HG03095 (cell line): ENCODE measurements at regions not wholly inside any gene's neighbourhood (a gene's known extent, or its start where the extent isn't known, plus 50 kb on each side); places are given as distances from the start of the nearest gene placed in this dataset.

Source experiments
- ATAC-seq: cut with Tn5 transposase; IDR thresholded peaks from one replicate; pipeline ENCODE4 v1.9.1; 2021; ENCODE audit warnings: moderate library complexity; ENCODE audit not compliant: unreplicated experiment

GRCh38 chr10:129106314-129106713 is 360.7 kb upstream of the MGMT start:
- ATAC-seq = no peak

- ATAC-seq = no peak
Measured at GRCh38 chr10:129107525-129107924, 359.5 kb upstream of the MGMT start.

GRCh38 chr10:129108378-129108777 is 358.7 kb upstream of the MGMT start:
- no peak for ATAC-seq

GRCh38 chr10:129108994-129109393 is 358.0 kb upstream of the MGMT start:
- no peak for ATAC-seq

GRCh38 chr10:129110780-129111179 is 356.3 kb upstream of the MGMT start:
- no peak for ATAC-seq

GRCh38 chr10:129111922-129112321 is 355.1 kb upstream of the MGMT start:
- no peak for ATAC-seq

- ATAC-seq = no peak
Measured at GRCh38 chr10:129114588-129114987, 352.5 kb upstream of the MGMT start.

GRCh38 chr10:129116371-129116770 is 350.7 kb upstream of the MGMT start:
- no peak for ATAC-seq

- ATAC-seq = no peak
Measured at GRCh38 chr10:129120441-129120840, 346.6 kb upstream of the MGMT start.

- ATAC-seq = no peak
Measured at GRCh38 chr10:129122846-129123245, 344.2 kb upstream of the MGMT start.

GRCh38 chr10:129123428-129123827 is 343.6 kb upstream of the MGMT start:
- no peak for ATAC-seq

GRCh38 chr10:129126982-129127381 is 340.1 kb upstream of the MGMT start:
- no peak for ATAC-seq

- no peak for ATAC-seq
Measured at GRCh38 chr10:129131457-129132132, 335.4 kb upstream of the MGMT start.

GRCh38 chr10:129133856-129134255 is 333.2 kb upstream of the MGMT start:
- no peak for ATAC-seq

GRCh38 chr10:129134371-129134770 is 332.7 kb upstream of the MGMT start:
- ATAC-seq = no peak

- no peak for ATAC-seq
Measured at GRCh38 chr10:129135624-129136023, 331.4 kb upstream of the MGMT start.

- no peak for ATAC-seq
Measured at GRCh38 chr10:129136074-129136473, 331.0 kb upstream of the MGMT start.

GRCh38 chr10:129136951-129137350 is 330.1 kb upstream of the MGMT start:
- ATAC-seq = no peak

- ATAC-seq = no peak
Measured at GRCh38 chr10:129140921-129141885, 325.8 kb upstream of the MGMT start.

- ATAC-seq = no peak
Measured at GRCh38 chr10:129151281-129151680, 315.8 kb upstream of the MGMT start.

- no peak for ATAC-seq
Measured at GRCh38 chr10:129156406-129156805, 310.6 kb upstream of the MGMT start.

- ATAC-seq = no peak
Measured at GRCh38 chr10:129157185-129157584, 309.9 kb upstream of the MGMT start.
